GM12874 (cell line): ENCODE measurements at regions not wholly inside any gene's neighbourhood (a gene's known extent, or its start where the extent isn't known, plus 50 kb on each side); places are given as distances from the start of the nearest gene placed in this dataset.

Experiments
- TF ChIP-seq, protein P1 (sequence below): IDR thresholded peaks from 2 replicates; pipeline ENCODE4 v1.5.1; 2011; ENCODE audit warnings: low read depth, mild to moderate bottlenecking, control low read depth, low read length, moderate library complexity; ENCODE audit not compliant: insufficient read depth

DNA sequence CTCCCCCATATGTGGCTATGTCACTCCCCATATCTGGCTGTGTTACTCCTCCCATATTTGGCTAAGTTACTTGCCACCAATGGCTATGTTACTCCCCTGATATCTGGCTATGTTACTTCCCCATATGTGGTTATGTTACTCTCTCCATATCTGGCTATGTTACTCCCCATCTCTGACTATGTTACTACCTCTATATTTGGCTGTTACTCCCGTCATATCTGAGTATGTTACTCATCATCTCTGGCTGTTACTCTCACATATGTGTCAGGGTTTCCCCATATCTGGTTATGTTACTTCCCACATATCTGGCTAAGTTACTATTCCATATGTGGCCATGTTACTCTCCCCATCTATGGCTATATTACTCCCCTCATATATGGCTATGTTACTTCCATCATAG is 50.3 kb upstream of the MAP10 start:
- TF ChIP-seq, protein P1, sequence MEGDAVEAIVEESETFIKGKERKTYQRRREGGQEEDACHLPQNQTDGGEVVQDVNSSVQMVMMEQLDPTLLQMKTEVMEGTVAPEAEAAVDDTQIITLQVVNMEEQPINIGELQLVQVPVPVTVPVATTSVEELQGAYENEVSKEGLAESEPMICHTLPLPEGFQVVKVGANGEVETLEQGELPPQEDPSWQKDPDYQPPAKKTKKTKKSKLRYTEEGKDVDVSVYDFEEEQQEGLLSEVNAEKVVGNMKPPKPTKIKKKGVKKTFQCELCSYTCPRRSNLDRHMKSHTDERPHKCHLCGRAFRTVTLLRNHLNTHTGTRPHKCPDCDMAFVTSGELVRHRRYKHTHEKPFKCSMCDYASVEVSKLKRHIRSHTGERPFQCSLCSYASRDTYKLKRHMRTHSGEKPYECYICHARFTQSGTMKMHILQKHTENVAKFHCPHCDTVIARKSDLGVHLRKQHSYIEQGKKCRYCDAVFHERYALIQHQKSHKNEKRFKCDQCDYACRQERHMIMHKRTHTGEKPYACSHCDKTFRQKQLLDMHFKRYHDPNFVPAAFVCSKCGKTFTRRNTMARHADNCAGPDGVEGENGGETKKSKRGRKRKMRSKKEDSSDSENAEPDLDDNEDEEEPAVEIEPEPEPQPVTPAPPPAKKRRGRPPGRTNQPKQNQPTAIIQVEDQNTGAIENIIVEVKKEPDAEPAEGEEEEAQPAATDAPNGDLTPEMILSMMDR: no peak
